GM12874 (cell line): ENCODE measurements at regions not wholly inside any gene's neighbourhood (a gene's known extent, or its start where the extent isn't known, plus 50 kb on each side); places are given as distances from the start of the nearest gene placed in this dataset.

Source experiments
- CTCF ChIP-seq: IDR thresholded peaks from 2 replicates; pipeline ENCODE4 v1.5.1; 2011; ENCODE audit warnings: low read depth, mild to moderate bottlenecking, control low read depth, low read length, moderate library complexity; ENCODE audit not compliant: insufficient read depth

- no peak for TF ChIP-seq CTCF
These were observed 528.8 kb downstream of the STK39 start for GRCh38 chr2:167718560-167718959.

- no peak for TF ChIP-seq CTCF
These were observed 531.5 kb downstream of the STK39 start for GRCh38 chr2:167715932-167716331.

GRCh38 chr2:167712275-167712674, 535.1 kb downstream of the STK39 start:
- no peak for TF ChIP-seq CTCF

GRCh38 chr2:167708998-167709397, 538.4 kb downstream of the STK39 start:
- no peak for TF ChIP-seq CTCF

GRCh38 chr2:167706800-167707199, 540.6 kb downstream of the STK39 start:
- TF ChIP-seq CTCF, result no peak

- TF ChIP-seq CTCF, result no peak
These were observed 544.0 kb downstream of the STK39 start for GRCh38 chr2:167703441-167703840.

- no peak for TF ChIP-seq CTCF
These were observed 545.2 kb downstream of the STK39 start for GRCh38 chr2:167702227-167702626.

- TF ChIP-seq CTCF, result no peak
These were observed 545.7 kb downstream of the STK39 start for GRCh38 chr2:167701651-167702050.
